GM18907 (cell line): ENCODE measurements at regions not wholly inside any gene's neighbourhood (a gene's known extent, or its start where the extent isn't known, plus 50 kb on each side); places are given as distances from the start of the nearest gene placed in this dataset.

ENCODE experiments used
- ATAC-seq: cut with Tn5 transposase; IDR thresholded peaks from one replicate; pipeline ENCODE4 v1.9.1; 2021; ENCODE audit warnings: mild to moderate bottlenecking, moderate library complexity; ENCODE audit not compliant: unreplicated experiment

GRCh38 chr2:105625632-105626031 lies 119.1 kb upstream of the NCK2 start:
- ATAC-seq, result peak; percentile 74

GRCh38 chr2:105621038-105621437 lies 123.7 kb upstream of the NCK2 start:
- no peak for ATAC-seq

GRCh38 chr2:105618351-105618659 lies 126.4 kb upstream of the NCK2 start:
- ATAC-seq, result no peak

GRCh38 chr2:105617631-105618350 lies 126.9 kb upstream of the NCK2 start:
- no peak for ATAC-seq

- ATAC-seq, result no peak
These were observed 129.4 kb upstream of the NCK2 start for GRCh38 chr2:105615305-105615704.

- no peak for ATAC-seq
These were observed 132.8 kb upstream of the NCK2 start for GRCh38 chr2:105611811-105612424.

- ATAC-seq, result no peak
These were observed 133.4 kb upstream of the NCK2 start for GRCh38 chr2:105611333-105611637.

GRCh38 chr2:105610576-105611332 lies 134.0 kb upstream of the NCK2 start:
- no peak for ATAC-seq

- no peak for ATAC-seq
These were observed 134.8 kb upstream of the NCK2 start for GRCh38 chr2:105609746-105610402.

GRCh38 chr2:105607920-105608504 lies 136.7 kb upstream of the NCK2 start:
- ATAC-seq, result no peak

- ATAC-seq, result no peak
These were observed 138.6 kb upstream of the NCK2 start for GRCh38 chr2:105606081-105606480.

- no peak for ATAC-seq
These were observed 139.8 kb upstream of the NCK2 start for GRCh38 chr2:105604938-105605337.

- ATAC-seq, result no peak
These were observed 143.5 kb upstream of the NCK2 start for GRCh38 chr2:105600949-105601794.

GRCh38 chr2:105600602-105600948 lies 144.1 kb upstream of the NCK2 start:
- ATAC-seq, result no peak

- no peak for ATAC-seq
These were observed 144.7 kb upstream of the NCK2 start for GRCh38 chr2:105600037-105600442.

- ATAC-seq, result no peak
These were observed 145.6 kb upstream of the NCK2 start for GRCh38 chr2:105598829-105599698.

GRCh38 chr2:105597806-105598803 lies 146.6 kb upstream of the NCK2 start:
- ATAC-seq, result no peak

GRCh38 chr2:105597011-105597805 lies 147.5 kb upstream of the NCK2 start:
- no peak for ATAC-seq
